Right lobe of liver (tissue), 6 donors: ENCODE measurements at regions not wholly inside any gene's neighbourhood (a gene's known extent, or its start where the extent isn't known, plus 50 kb on each side); places are given as distances from the start of the nearest gene placed in this dataset.
"Not testable (repeated sequence)": the region's sequence is repeated elsewhere in the genome, so short reads cannot be mapped to it uniquely, and the experiment has no call there.

Experiments used
- ATAC-seq, 4 donors: fragments of 200-7000 bp; cut with Tn5 transposase; one replicate each; pipeline ENCODE4 v1.9.1; 2020; ENCODE audit warnings: mild to moderate bottlenecking in 4 of 4, moderate library complexity in 4 of 4
- DNase-seq, 3 donors: peaks; one replicate each; pipeline ENCODE4 v3.0.0-alpha.2; 2020
- H3K27ac ChIP-seq, 3 donors: fragments of 200-600 bp; one replicate each; pipeline ENCODE4 v1.8.0; 2022
- H3K27me3 ChIP-seq, 2 donors: fragments of 200-600 bp; one replicate each; pipeline ENCODE4 v1.8.0; 2022
- H3K36me3 ChIP-seq, 4 donors: fragments of 200-600 bp; sonication (generic) in 1 of 4; one replicate each; pipeline versions ENCODE4 v1.5.1 to v1.8.0; 2017 to 2022; ENCODE audit warnings: control low read depth in 1 of 4
- H3K4me1 ChIP-seq, 4 donors: fragments of 200-600 bp; sonication (generic) in 1 of 4; one replicate each; pipeline versions ENCODE4 v1.5.1 to v1.8.0; 2017 to 2022; ENCODE audit warnings: control low read depth in 1 of 4
- H3K4me3 ChIP-seq, 3 donors: fragments of 200-600 bp; one replicate each; pipeline ENCODE4 v1.8.0; 2022
- H3K9me3 ChIP-seq, 4 donors: fragments of 200-600 bp; sonication (generic) in 1 of 4; one replicate each; pipeline versions ENCODE4 v1.5.1 to v1.8.0; 2017 to 2022; ENCODE audit warnings: control low read depth in 1 of 4
- CTCF ChIP-seq, 4 donors: fragments of 200-600 bp in 3 of 4; fragments of 450-650 bp in 1 of 4; IDR thresholded peaks; one replicate each; pipeline versions ENCODE4 v1.5.1 to v1.8.0; 2016 to 2022; ENCODE audit warnings: antibody characterized with exemption in 4 of 4, mild to moderate bottlenecking in 2 of 4
- POLR2A ChIP-seq: fragments of 450-650 bp; IDR thresholded peaks from one replicate; pipeline ENCODE4 v1.6.1; 2017; ENCODE audit warnings: antibody characterized with exemption, mild to moderate bottlenecking
- WGBS: methylation state at CpG from one replicate; pipeline ENCODE4 v1.1.6; 2018; ENCODE audit warnings: low coverage, low lambda C conversion rate; ENCODE audit not compliant: insufficient coverage; ENCODE audit errors: missing lambda C conversion rate; 5-methylcytosine and 5-hydroxymethylcytosine counted together
- intact Hi-C, 2 donors: fragments of 100-400 bp; cut with DNase I; formaldehyde crosslinking; loops; one replicate each; pipeline versions ENCODE4 v1.11.2 to v1.14.1; 2022
- donor health status: DM: no; HTN: yes; CAD: no.
- donor health status: DM: no; HTN: no; CAD: no.
- donor health status: DM: no; HTN: no; CAD: no.
- donor health status: DM: no; HTN: yes; CAD: no.
- donor health status: DM: no; HTN: yes; CAD: no.

- Histone ChIP-seq H3K4me3 (no peak overlapping the region), H3K9me3 (no peaks in the 10 kb centered on the region), H3K27ac (no peak overlapping the region), H3K4me1 (no peaks in the 10 kb centered on the region), H3K27me3 (no peaks in the 10 kb centered on the region), H3K36me3 (no peaks in the 10 kb centered on the region)
- intact Hi-C loops, result no loop called here
- DNase-seq (no peak), ATAC-seq (no peak)
- TF ChIP-seq CTCF (IDR thresholded peaks at IDR 0.05), result no peak
- TF ChIP-seq POLR2A, result no peak
- WGBS, result no CpG with 5 or more reads among the region's 6 CpGs
These were observed 292.8 kb downstream of the LNPK start for GRCh38 chr2:175709248-175709647.

GRCh38 chr2:175707322-175707721 lies 294.7 kb downstream of the LNPK start:
- no peak for DNase-seq
- Histone ChIP-seq H3K4me3 (no peak overlapping the region), H3K9me3 (no peaks in the 10 kb centered on the region), H3K4me1 (no peaks in the 10 kb centered on the region), H3K36me3 (no peaks in the 10 kb centered on the region), H3K27ac (no peak overlapping the region), H3K27me3 (no peaks in the 10 kb centered on the region)
- intact Hi-C loops, result no loop called here
- WGBS, result 7% methylated on average over 3 of the region's 8 CpGs
- ATAC-seq, result no peak
- TF ChIP-seq POLR2A (no peak), CTCF (IDR thresholded peaks at IDR 0.05) (no peak)

- H3K27ac ChIP-seq, intact Hi-C loops, ATAC-seq, H3K4me3 ChIP-seq, H3K4me1 ChIP-seq, DNase-seq, H3K27me3 ChIP-seq, H3K9me3 ChIP-seq, H3K36me3 ChIP-seq: not testable (repeated sequence)
- 90% methylated on average over 12 of the region's 22 CpGs for WGBS
These were observed 297.5 kb downstream of the LNPK start for GRCh38 chr2:175704568-175704967.

GRCh38 chr2:175698061-175698460 lies 304.0 kb downstream of the LNPK start:
- Histone ChIP-seq H3K4me3 (no peak overlapping the region), H3K27me3 (no peaks in the 10 kb centered on the region), H3K9me3 (no peaks in the 10 kb centered on the region), H3K36me3 (no peaks in the 10 kb centered on the region), H3K27ac (no peak overlapping the region), H3K4me1 (no peaks in the 10 kb centered on the region)
- TF ChIP-seq POLR2A, result no peak
- TF ChIP-seq CTCF (IDR thresholded peaks at IDR 0.05), result no peak
- DNase-seq (no peak), ATAC-seq (no peak)
- WGBS, result 71% methylated on average over 1 of the region's 1 CpG
- intact Hi-C loops, result no loop called here

GRCh38 chr2:175690113-175690837 lies 311.8 kb downstream of the LNPK start:
- intact Hi-C loops, result no loop called here
- 18% methylated on average over 4 of the region's 4 CpGs for WGBS

More at GRCh38 chr2:175690113-175690837, 311.8 kb downstream of the LNPK start:
- H3K36me3 ChIP-seq, result no peaks in the 10 kb centered on the region
- no peak overlapping the region for H3K27ac ChIP-seq
- DNase-seq, result no peak
- no peak for TF ChIP-seq POLR2A
- TF ChIP-seq CTCF (IDR thresholded peaks at IDR 0.05), result peak; percentile 78 to 87 (median 80)
- H3K27me3 ChIP-seq, result peaks cover 0 to 12% of the 10 kb centered on the region in 2 donors
- no peaks in the 10 kb centered on the region for H3K9me3 ChIP-seq
- peak; percentile 79 to 83 (median 82) for ATAC-seq
- H3K4me3 ChIP-seq, result no peak overlapping the region
- H3K4me1 ChIP-seq, result no peaks in the 10 kb centered on the region
